HEK293 (cell line): ENCODE measurements at regions not wholly inside any gene's neighbourhood (a gene's known extent, or its start where the extent isn't known, plus 50 kb on each side); places are given as distances from the start of the nearest gene placed in this dataset.

ENCODE experiments used
- MZF1 ChIP-seq: fragments of 450-650 bp; formaldehyde crosslinking; IDR thresholded peaks from 2 replicates; pipeline ENCODE4 v1.5.1; 2017; ENCODE audit warnings: missing biosample characterization, missing genetic modification characterization, borderline replicate concordance
- RBAK ChIP-seq: fragments of 450-650 bp; formaldehyde crosslinking; IDR thresholded peaks from 2 replicates; pipeline ENCODE4 v1.5.1; 2016; ENCODE audit warnings: missing biosample characterization, missing genetic modification characterization
- ZNF510 ChIP-seq: fragments of 450-650 bp; formaldehyde crosslinking; IDR thresholded peaks from 2 replicates; pipeline ENCODE4 v1.5.1; 2018; ENCODE audit warnings: mild to moderate bottlenecking, missing genetic modification characterization, missing biosample characterization; ENCODE audit not compliant: insufficient replicate concordance
- ZNF600 ChIP-seq: fragments of 450-650 bp; formaldehyde crosslinking; IDR thresholded peaks from 2 replicates; pipeline ENCODE4 v1.5.1; 2016; ENCODE audit warnings: missing biosample characterization, missing genetic modification characterization
- TF ChIP-seq, protein P1 (sequence below): fragments of 450-650 bp; formaldehyde crosslinking; IDR thresholded peaks from 2 replicates; pipeline ENCODE4 v1.5.1; 2016; ENCODE audit warnings: missing biosample characterization, missing genetic modification characterization
- TF ChIP-seq, protein P2 (sequence below): fragments of 450-650 bp; formaldehyde crosslinking; IDR thresholded peaks from 2 replicates; pipeline ENCODE4 v1.5.1; 2016; ENCODE audit warnings: missing biosample characterization, missing genetic modification characterization
- TF ChIP-seq, protein P3 (sequence below): fragments of 450-650 bp; formaldehyde crosslinking; conservative IDR thresholded peaks from 2 replicates; pipeline ENCODE4 v1.5.1; 2016; ENCODE audit warnings: low read depth, missing biosample characterization, missing genetic modification characterization

DNA sequence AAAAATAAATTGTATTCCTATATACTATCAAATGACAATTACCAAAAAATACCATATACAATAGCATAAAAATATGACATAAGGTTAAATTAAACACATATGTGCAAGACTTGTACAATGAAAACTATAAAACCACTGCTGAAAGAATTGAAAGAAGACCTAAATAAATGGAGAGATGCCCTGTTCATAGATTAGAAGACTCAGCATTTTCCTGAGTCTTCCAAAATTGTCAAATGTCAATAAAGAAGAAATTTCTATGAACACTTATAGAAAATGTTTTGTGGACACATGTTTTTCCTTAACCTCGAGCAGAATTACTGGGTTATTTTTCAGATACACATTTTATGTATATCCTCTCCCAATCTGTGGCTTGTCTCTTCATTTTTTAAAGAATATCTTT is 103.1 kb upstream of the DCLK2 start:
- TF ChIP-seq, protein P1, sequence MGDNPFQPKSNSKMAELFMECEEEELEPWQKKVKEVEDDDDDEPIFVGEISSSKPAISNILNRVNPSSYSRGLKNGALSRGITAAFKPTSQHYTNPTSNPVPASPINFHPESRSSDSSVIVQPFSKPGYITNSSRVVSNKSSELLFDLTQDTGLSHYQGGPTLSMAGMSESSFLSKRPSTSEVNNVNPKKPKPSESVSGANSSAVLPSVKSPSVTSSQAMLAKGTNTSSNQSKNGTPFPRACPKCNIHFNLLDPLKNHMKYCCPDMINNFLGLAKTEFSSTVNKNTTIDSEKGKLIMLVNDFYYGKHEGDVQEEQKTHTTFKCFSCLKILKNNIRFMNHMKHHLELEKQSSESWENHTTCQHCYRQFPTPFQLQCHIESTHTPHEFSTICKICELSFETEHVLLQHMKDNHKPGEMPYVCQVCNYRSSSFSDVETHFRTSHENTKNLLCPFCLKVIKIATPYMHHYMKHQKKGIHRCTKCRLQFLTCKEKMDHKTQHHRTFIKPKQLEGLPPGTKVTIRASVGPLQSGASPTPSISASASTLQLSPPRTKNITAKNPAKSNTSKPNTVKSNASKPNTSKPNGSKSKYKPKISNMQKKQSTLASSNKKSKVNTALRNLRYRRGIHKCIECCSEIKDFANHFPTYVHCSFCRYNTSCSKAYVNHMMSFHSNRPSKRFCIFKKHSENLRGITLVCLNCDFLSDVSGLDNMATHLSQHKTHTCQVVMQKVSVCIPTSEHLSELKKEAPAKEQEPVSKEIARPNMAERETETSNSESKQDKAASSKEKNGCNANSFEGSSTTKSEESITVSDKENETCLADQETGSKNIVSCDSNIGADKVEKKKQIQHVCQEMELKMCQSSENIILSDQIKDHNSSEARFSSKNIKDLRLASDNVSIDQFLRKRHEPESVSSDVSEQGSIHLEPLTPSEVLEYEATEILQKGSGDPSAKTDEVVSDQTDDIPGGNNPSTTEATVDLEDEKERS (tag by site-specific recombination) = no peak
- TF ChIP-seq ZNF510 (tag by site-specific recombination) (no peak), RBAK (no peak), ZNF600 (tag by site-specific recombination) (no peak), MZF1 (tag by site-specific recombination) (no peak)
- TF ChIP-seq, protein P2, sequence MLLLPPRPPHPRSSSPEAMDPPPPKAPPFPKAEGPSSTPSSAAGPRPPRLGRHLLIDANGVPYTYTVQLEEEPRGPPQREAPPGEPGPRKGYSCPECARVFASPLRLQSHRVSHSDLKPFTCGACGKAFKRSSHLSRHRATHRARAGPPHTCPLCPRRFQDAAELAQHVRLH (tag by site-specific recombination) = no peak
- TF ChIP-seq, protein P3, sequence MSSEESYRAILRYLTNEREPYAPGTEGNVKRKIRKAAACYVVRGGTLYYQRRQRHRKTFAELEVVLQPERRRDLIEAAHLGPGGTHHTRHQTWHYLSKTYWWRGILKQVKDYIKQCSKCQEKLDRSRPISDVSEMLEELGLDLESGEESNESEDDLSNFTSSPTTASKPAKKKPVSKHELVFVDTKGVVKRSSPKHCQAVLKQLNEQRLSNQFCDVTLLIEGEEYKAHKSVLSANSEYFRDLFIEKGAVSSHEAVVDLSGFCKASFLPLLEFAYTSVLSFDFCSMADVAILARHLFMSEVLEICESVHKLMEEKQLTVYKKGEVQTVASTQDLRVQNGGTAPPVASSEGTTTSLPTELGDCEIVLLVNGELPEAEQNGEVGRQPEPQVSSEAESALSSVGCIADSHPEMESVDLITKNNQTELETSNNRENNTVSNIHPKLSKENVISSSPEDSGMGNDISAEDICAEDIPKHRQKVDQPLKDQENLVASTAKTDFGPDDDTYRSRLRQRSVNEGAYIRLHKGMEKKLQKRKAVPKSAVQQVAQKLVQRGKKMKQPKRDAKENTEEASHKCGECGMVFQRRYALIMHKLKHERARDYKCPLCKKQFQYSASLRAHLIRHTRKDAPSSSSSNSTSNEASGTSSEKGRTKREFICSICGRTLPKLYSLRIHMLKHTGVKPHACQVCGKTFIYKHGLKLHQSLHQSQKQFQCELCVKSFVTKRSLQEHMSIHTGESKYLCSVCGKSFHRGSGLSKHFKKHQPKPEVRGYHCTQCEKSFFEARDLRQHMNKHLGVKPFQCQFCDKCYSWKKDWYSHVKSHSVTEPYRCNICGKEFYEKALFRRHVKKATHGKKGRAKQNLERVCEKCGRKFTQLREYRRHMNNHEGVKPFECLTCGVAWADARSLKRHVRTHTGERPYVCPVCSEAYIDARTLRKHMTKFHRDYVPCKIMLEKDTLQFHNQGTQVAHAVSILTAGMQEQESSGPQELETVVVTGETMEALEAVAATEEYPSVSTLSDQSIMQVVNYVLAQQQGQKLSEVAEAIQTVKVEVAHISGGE = no peak
